NCI-H1092 treated with DMSO at 0.1 percent for 48 hours (cell line): ENCODE measurements at regions not wholly inside any gene's neighbourhood (a gene's known extent, or its start where the extent isn't known, plus 50 kb on each side); places are given as distances from the start of the nearest gene placed in this dataset.
A peak's percentile ranks its signal among the peaks of the same experiment; 100 is the strongest.

ENCODE experiments used
- DNase-seq: peaks from one replicate; lab custom pipeline; 2025; lab: John Stamatoyannopoulos, UW

DNA sequence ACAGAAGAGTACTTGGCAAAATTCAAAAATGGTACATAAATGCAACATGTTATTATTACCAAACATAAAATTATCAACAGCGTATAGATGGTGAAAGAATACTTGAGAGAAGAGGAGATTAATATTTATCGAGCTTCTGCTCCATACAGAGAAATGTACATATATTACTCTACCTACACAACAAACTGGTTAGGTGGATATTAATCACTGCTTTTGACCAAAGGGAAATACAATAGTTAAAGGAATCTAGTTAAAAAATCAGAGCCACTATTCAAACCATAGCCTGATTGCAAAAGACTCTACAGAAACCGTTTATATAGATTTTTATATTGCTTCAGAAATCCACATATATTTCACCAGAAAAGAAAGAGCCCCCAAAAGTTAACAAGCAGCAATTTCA lies 379.3 kb upstream of the PRMT6 start:
- DNase-seq = no peak

DNA sequence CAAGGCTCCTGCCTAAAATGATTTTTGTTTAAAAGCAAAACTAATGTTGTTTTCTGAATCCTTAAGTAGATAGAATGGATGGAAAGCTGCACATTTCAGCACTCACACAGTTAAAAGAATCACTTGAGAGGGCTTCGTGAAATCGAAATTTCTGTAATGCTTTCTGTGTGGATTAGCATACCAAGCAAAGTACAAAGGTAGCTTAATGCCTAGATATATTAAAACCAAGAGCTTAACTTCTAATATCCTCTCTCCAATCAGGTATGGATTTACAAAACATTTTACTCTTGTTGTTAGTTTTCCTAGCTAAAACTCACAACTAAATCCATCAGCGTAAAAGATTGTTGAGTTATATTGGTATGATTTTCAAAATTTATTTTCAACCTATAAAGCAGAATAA lies 378.8 kb upstream of the PRMT6 start:
- no peak for DNase-seq

DNA sequence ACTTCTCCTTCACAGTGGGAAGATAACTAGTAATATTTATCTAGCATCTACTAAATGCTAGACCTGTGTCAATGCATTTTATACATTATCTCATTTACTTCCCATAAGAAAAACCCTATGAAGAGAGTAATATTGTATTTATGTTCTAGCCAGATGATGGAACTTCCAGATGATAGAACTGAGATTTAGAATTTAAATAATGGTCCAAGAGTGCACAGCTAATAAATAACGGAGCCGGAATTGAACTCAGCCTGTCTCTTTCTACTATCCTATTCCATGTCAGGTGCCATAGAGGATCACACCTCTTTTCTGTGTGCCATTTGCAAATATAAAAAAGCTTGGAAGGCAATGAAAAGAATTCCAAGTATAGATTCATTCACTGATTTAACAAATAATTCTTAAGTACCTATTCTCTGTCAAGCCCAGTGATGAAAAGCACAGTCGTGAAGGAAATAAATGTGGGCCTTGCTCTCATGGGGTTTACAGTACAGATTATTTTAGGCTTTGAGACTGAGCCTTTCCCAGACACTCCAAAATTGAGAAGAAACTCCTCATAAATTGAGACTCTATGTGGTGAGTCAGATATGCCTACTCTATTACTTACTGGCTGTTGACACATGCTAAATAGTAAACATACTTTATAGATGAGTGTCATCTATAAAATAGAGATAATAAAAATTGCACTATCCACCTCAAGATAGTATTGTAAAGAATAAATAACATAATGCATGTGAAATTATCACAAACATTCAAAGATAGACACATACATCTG lies 378.0 kb upstream of the PRMT6 start:
- DNase-seq = no peak

DNA sequence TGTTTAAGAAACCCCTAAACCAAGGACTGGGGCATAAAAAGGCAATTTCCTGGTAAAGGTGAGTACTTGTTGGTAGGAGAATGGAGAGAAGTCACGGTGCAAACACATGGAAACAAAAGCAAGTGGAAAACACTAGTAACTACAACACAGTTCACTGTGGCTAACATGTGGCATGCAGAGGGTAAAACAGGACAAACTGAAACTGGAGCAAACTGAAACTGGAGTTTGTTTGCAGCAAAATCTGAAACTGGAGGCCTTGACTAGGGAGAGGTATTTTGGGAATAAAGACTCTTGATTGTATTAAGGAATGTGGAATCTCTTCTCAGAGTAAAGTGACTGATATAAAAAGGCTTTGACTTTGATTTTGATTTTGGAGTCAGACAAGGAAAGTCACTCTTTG lies 376.3 kb upstream of the PRMT6 start:
- no peak for DNase-seq

- no peak for DNase-seq
These were observed 375.6 kb upstream of the PRMT6 start for GRCh38 chr1:106680776-106681344.

DNA sequence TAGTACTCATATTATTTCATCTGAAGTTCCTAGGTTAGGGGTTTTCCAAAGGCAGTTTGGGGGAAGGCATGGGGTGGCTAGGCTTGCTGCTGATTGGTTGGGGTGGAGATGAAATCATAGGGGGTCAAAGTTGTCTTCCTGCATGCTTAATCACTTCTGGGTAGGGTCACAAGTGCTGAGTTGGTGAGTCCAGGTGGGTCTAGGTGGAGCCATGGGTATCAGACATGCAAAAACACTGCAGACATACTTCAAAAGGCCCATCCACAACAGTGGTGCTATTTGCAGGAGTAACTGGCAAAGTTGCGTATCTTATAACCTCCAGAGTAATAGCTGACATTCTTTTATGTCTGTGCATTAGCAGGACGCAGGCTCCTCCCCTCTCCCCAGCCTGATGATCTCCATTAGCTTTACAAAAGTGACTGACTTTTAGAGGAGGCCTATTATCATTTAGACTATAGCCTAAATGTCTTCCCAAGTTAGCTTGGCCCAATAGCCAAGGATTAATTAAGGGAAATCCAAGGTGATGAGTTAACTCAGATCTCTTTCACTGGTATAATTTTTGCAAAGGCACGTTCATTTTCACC lies 374.4 kb upstream of the PRMT6 start:
- no peak for DNase-seq

DNA sequence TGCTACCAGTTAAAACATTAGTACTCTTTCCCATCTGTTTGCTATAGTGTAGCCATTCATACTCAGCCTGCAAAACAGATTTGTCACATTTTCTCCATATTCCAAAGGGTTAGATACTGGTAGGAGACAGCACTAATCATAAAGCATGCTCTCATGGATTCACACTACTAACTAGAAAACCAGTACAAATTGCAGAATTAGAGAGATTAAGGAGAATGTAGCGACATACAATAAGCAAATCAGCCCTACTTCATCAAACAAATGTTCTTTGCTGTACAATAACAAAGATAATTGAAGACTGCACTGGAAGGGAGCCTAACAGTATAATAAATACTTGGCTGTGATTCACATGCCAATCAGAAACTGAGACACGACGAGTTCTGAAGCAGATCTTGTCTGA lies 368.0 kb upstream of the PRMT6 start:
- no peak for DNase-seq

DNA sequence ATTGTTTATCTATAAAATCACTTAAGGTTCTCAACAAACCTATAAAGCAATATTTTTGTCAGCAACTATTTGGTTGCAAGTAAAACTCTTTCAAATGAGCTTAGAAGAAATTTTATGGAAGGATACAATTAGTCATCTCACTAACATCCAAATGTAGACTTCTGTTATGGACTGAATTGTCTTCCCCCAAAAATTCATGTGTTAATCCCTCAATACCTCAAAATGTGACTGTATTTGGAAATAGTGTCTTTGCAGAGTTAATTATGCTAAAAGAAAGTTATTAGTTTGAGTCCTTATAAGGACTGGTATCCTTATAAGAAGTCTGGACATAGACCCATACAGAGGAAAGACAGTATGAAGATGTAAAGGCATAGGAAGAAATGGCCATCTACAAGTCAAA lies 357.8 kb upstream of the PRMT6 start:
- DNase-seq = no peak

GRCh38 chr1:106699433-106699832 lies 357.0 kb upstream of the PRMT6 start:
- DNase-seq = no peak

DNA sequence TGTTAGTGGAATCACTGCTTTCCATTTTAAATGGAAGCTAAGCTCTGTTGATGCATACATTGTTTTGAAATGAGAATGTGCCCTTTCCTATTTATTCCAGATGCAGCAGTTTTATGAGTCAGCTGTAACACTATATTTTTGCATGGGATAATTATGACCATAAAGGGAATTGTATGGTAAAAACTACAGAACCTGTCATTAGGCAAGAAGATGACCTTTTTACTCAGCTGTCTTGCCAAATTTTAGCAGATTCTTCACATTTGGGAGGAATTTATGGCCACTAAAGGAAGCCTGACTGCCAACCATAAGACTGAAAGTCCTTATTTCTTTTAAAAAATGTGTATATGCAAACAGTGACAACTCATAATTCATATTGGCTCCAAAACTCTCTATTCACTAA lies 356.3 kb upstream of the PRMT6 start:
- no peak for DNase-seq

GRCh38 chr1:106705971-106706370 lies 350.5 kb upstream of the PRMT6 start:
- DNase-seq = no peak

DNA sequence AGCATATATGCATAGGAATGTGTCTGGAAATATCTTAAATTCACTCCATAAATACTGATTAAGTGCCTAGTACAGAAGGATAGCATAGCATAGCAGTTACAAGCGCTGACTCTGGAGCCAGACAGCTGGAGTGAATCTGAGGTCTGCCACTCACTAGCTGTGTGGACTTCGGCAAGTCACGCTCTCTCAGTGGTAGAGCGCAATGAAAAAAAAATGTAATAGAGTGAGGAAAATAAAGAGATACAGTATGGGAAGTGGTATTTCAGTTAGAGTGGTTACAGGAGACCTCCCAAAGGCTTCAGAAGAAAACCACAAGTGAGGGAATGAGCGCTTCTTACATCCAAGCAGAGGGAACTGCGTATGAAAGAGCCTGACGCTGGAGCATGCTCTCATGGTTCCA lies 338.9 kb upstream of the PRMT6 start:
- no peak for DNase-seq

DNA sequence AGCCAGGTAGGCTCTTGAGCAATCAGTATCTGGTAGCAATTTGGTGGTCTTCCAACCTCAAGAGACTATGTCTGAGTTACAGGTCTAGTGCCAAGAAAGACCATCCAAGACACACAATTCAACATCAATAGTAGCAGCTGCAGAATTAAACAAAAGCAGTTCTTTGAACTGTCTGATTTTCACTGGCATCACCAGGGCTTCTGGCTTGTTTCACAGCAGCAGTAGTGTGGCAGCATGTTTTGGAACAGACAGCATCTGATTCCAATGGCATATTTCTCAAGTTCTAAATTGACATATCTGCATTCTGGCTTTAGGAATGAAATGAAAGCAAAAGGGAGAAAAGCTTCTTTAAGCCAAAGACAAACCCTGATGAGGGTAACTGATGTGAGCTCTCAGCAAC lies 334.7 kb upstream of the PRMT6 start:
- DNase-seq = peak; percentile 68

- DNase-seq = no peak
These were observed 334.0 kb upstream of the PRMT6 start for GRCh38 chr1:106722466-106722865.

- no peak for DNase-seq
These were observed 329.3 kb upstream of the PRMT6 start for GRCh38 chr1:106727171-106727570.

- DNase-seq = peak; percentile 3
These were observed 309.9 kb upstream of the PRMT6 start for GRCh38 chr1:106746448-106747085.

DNA sequence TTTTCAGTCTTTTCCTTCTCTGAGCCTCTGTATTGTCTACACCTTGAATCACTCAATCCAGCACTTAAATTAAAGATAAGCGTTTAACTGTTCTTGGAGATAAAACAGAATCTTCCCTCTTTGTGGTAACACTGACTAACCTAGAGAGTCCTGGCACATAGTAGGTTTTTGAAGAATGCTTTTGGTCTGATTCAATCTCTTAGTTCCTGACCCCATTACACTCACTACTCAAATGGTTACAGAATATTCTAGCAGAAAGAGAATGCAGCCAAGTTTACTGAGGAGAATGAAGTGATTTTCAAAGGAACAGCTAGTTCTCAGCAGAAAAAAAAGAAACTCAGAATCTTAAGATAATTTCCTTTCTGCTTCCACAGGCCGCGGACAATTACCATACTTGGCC lies 309.2 kb upstream of the PRMT6 start:
- DNase-seq = no peak

DNA sequence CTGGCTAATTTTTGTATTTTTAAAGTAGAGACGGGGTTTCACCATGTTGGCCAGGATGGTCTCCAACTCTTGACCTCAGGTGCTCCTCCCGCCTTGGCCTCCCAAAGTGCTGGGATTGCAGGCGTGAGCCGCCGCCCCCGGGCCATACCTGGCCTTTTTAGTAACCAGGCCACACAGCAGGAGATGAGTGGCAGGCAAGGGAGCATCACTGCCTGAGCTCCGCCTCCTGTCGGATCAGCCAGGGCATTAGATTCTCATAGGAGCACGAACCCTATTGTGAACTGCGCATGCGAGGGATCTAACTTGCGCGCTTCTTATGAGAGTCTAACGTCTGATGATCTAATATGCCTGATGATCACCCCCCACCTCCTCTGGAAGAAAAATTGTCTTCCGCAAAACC lies 308.7 kb upstream of the PRMT6 start:
- DNase-seq = no peak

DNA sequence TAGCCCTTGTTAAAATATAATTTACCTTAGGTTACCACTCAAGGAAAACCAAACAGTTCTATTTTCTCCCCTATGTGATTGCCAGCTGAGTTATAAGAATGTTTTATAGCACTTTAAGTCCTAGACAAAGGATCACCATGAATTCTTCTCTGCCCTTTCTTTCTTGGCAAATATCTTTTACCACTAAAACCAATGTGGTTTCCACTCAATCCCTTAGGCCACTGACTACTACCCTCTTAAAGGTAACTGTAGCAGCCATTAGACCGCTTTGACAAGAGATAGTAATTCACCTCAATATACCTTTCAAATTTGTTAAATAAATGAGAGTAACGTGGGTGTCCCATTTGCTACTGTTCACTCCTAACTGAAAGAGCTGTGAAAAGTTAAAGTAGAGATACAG lies 307.9 kb upstream of the PRMT6 start:
- no peak for DNase-seq

DNA sequence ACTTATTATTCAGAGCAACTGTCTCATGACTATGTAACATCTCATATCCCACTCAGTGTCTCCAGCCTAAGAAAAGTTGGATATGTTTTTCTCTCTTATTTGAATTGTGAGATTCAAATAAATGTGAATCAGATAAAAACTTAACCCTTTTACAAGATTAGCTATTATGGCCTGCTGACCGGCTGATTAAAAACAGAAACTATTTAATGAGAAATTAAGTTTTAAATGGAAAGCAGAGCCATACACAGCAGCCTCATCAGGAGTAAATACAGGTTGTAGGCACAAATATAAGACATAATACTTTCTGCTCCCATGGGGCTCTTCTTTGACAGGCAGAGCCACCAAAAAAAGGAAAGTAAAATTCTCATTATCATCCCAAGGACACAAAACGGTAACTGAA lies 307.0 kb upstream of the PRMT6 start:
- DNase-seq = no peak

- no peak for DNase-seq
These were observed 306.6 kb upstream of the PRMT6 start for GRCh38 chr1:106749906-106750305.

GRCh38 chr1:106751002-106751401 lies 305.5 kb upstream of the PRMT6 start:
- DNase-seq = no peak

DNA sequence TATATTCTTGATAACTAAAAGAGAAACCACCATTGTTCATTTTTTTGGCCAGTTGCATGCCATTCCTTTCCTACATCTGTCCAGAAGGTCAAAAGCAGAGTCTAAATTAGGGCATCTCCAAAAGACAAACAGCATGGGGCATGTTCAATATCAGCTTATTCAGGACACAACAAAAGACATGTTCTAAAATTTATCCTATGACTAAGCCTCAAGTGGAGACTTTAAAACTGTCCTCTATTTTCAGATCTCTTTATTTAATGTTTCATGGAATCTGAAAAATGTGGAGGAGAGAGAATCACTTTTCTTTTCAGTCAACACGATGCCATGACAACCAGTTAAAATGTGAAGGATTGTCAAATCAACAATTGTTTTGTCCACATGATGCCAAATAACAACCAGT lies 303.4 kb upstream of the PRMT6 start:
- no peak for DNase-seq
